GM19452 (cell line): ENCODE measurements at regions not wholly inside any gene's neighbourhood (a gene's known extent, or its start where the extent isn't known, plus 50 kb on each side); places are given as distances from the start of the nearest gene placed in this dataset.
"Not testable (repeated sequence)": the region's sequence is repeated elsewhere in the genome, so short reads cannot be mapped to it uniquely, and the experiment has no call there.

Experiments used
- ATAC-seq: cut with Tn5 transposase; IDR thresholded peaks from one replicate; pipeline ENCODE4 v1.9.1; 2021; ENCODE audit not compliant: unreplicated experiment

DNA sequence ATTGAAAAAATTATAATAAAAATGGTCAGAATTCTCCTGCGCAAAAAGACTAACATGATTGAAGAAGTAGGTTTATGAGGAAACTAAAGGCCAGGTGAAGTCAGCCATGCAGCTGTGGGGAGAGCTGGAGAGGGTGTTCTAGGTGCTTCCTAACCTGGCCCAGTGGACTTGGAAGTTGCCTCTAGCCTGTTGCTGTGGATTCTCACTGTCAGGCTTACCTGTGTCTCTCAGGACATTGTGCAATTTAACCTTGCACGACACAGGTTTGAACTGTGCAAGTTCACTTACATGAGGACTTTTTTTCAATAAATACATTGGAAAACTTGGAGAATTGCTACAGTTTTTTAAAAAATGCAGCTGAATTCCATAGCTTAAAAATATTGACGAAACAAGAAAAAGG, 266.4 kb downstream of the CXCL12 start:
- ATAC-seq: no peak

DNA sequence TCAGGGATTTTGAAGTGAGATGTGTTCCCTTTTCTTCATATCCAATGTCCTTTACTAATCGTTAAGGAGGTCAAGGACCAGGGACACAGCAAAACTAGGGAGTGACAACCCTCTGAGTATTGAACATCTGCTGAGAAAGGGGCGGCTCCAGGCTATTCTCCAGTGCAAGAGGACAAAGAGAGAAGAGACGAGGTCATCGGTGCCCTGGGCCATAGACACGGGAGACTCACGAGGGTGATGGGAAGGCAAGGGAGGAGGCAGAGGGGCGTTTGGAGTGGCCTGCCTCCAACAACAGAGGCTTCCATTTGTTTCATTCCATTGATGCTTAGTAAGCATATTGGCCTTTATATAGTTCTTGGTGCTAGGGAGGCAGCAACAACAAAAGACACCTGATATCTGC, 268.4 kb downstream of the CXCL12 start:
- no peak for ATAC-seq

DNA sequence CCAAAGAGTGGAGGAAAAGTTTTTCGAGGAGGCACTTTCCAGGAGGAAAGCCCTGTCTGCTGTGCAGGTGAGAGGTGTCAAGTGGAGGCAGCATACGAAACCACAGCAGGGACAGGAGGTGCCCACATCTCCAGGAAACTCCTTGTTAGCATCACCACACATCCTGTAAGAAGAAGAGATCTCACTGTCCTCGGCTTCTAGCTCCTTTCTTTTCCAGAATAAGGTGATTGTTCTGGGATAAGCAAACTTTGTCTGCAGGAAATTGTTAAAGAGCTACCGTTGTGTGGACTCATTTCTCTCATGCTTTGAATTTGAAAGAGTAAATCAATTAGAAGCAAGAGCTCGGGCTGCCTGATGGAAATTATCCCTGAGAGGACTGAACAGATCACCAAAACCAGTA, 269.4 kb downstream of the CXCL12 start:
- ATAC-seq: no peak

DNA sequence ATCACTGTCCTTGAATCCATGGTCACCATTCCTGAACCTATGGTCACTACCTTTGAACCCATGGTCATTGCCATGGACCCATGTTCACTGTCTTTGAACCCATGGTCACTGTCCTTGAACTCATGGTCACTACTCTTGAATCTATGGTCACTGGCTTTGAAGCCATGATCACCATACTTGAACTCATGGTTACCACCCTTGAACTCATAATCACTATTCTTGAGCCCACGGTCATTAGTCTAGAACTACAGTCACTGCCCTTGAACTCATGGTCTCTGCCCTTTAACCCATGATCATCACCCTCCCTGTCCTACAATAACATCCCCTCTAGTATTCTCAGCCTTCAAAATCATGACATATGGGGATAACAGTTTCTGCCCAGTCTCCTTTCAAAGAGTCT, 270.5 kb downstream of the CXCL12 start:
- no peak for ATAC-seq

DNA sequence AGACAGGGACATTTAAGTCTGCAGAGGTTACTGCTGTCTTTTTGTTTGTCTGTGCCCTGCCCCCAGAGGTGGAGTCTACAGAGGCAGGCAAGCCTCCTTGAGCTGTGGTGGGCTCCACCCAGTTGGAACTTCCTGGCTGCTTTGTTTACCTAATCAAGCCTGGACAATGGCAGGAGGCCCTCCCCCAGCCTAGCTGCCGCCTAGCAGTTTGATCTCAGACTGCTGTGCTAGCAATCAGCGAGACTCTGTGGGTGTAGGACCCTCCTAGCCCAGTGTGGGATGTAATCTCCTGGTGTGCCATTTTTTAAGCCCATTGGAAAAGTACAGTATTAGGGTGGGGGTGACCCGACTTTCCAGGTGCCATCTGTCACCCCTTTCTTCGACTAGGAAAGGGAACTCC, 272.6 kb downstream of the CXCL12 start:
- not testable (repeated sequence) for ATAC-seq

DNA sequence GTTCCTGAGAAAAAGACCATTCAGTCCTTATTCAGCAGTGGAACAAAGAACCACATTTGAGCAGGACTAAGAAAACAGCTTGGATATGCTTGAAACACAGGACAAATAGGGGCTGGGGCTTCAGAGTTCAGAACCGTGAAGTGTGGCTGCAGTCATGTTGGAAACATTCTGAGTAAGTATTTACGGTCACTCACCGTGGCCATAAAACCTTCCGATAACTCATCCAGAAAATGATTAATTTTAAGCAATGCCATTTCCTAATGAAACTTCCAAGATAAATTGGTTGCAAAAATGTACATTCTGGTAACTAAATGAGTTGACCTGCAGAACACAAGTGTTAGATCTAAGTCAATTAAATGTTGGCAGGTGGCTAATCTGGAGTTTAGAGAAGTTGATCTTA, 279.2 kb downstream of the CXCL12 start:
- no peak for ATAC-seq

DNA sequence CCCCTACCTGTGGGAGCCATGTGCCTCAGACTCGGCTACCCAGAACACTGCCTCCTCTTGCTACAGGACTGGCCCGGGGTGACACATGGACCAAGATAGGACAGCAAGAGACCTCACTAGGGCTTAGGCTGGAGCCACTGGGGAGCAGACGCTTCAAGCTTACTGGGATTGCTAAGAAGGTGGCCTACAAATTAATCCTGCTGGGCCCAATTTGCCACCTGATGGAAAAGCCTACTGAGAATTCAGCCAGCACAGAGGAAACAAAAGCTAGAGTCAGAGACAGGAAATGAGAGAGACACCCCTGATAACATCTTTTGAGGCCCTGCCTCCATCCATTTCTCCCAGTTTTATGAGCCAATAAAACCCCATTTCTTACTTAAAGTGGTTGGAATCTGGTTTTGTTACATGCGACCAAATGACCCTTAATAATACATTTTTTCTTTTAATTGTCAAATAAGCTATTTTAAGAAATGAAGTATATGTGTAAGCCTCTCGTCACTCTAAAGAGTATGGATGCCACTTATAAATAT, 282.1 kb downstream of the CXCL12 start:
- no peak for ATAC-seq

DNA sequence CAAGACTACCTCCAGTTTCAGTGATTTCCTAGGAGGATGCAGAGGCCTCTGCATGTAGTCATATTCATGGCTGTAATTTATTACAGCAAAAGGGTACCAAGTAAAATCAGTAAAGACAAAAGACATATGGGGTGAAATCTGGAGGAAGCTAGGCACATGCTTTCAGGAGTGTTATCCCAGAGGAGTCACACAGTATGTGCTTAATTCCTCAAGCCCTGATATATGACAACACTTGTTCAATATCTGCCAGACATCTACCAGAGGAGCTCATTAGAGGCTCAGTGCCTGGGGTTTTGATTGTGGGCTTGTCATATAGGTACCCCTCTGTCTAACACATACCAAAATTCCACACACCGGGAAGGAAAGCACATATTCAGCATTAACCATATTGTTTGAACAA, 283.8 kb downstream of the CXCL12 start:
- no peak for ATAC-seq

DNA sequence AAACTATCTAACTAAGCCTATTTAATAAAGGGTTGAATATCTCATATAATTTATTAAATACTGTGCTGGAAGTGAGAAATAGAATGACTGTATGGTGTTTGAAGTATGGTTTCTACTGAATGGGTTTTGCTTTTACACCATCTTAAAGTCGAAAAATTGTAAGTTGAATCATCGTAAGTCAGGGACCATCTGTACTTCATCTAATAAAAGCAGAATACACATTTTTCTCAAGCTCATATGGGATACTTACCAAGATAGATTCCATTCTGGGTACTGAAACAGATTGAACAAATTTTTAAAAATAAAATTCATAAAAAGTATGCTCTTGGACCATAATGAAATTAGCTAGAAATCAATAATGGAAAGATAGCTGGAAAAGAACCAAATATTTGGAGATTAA, 285.4 kb downstream of the CXCL12 start:
- ATAC-seq: no peak

DNA sequence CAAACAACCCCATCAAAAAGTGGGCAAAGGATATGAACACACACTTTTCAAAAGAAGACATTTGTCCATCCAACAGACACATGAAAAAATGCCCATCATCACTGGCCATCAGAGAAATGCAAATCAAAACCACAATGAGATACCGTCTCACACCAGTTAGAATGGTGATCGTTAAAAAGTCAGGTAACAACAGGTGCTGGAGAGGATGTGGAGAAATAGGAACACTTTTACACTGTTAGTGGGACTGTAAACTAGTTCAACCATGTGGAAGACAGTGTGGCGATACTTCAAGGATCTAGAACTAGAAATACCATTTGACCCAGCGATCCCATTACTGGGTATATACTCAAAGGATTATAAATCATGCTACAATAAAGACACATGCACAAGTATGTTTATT, 288.7 kb downstream of the CXCL12 start:
- not testable (repeated sequence) for ATAC-seq

DNA sequence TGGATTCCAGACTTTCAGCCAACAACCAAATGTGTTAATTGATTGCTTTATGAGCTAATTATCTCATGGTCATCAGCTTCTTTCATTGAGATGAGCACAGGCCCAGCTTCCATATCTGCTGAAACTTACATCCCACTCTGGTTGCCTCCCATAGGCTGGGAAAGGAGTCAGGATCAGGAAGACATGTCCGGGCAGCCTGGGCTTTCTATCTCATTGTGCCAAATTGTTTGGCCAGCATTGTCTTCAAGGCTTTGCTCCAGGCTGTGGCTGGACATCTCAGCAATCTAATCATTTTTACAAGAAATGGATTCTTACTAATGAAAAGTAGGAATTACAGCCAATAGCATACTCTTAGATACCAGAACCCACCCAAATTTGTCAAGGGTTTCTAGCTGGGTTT, 295.2 kb downstream of the CXCL12 start:
- no peak for ATAC-seq

DNA sequence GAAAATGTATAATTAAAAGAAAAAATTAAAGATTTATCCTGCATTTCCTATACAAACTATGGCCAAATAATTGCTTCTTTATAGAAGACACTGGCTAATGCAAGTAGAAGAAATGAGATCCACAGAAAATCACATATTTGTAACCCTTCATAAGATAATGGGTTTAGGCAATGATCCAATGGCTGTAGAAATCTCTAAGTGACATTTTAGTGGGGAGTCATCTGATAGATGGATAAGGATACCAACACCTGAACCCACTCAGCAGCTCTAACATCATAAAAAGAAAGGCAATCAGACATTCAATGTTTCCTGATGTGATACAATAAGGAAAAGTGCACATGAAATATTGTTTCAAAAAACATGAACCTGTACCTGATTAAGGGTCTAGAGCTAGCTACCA, 297.5 kb downstream of the CXCL12 start:
- no peak for ATAC-seq

DNA sequence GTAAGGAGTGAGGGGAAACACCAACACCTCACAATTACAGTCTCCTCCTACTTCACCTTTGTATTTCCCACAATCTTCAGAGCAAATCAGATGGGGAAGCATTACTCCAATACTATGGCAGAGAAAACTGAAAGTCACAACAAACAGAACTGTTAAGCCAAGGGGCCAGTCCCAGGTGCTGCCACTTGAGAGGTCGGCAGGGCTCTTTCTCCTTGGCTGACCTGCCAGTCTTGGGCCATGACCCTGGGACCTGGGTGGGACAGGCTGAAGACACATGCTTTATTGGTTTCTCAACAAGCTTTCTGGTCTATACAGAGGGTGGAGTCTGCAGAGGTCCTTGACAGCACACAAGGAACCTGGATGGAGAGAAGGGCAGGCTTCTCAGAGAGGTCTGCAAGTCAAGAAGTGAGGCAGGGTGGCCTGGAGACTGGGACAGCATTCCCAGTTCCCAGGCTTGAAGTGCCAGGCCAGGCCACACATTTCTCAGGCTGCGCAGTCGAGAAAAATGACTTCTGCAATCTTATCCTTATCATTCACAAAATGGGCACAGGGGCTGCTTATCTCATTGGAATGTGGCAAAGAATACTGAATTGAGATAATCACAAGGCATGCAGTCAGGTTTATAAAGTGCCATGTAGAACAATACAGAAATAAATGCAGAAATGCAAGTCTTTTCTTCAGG, 301.0 kb downstream of the CXCL12 start:
- ATAC-seq: no peak

DNA sequence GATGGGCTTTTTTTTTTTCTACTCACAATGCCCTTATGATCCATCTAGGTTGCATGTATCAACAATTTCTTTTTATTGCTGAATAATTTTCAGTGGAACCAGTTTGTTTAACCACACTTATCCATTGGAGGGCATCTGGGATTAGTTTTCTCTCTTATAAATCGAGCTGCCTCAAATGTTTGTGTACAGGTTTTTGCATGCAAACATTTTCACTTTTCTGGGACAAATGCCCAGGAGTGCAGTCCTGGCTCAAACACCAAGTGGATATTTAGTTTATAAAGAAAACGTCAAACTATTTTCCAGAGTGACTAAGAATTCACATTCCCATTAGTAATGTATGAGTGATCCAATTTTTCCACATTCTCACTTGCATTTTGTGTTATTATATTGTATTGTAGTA, 313.4 kb downstream of the CXCL12 start:
- ATAC-seq: no peak

DNA sequence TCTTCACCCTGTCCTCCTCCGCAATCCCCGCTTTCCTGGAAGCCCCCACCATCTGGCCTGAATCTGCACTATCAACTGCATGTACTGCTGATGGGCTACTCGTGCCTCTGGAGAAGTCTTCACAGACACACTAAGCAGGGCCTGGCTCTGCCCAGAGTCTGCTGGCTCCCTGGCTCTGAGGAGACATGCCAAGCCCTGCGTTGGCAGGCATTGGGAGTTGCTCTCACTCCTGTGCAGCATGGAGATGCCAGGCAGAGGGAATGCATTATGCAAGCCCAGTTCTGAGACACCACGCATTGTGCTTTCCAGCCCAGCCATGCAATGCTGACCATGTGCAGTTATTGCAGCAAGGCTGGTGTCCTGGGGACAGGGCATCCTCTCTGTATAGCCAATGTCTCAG, 314.6 kb downstream of the CXCL12 start:
- ATAC-seq: no peak

DNA sequence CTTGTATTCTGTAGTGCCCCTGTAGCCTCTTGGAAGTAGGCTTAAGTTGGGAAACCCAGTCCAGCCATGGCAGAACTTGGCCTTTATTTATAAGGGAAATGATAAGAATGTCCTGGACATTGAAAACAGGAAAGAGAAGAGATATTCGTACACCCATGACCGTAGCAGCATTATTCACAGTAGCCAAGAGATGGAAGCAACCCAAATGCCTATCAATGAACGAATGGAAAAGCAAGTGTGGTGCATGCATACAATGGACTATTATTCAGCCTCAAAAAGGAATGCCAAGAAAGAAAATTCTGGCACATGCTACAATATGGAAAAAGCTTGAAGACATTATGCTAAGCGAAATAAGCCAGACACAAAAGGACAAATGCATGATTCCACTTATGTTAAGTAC, 315.3 kb downstream of the CXCL12 start:
- ATAC-seq: no peak

DNA sequence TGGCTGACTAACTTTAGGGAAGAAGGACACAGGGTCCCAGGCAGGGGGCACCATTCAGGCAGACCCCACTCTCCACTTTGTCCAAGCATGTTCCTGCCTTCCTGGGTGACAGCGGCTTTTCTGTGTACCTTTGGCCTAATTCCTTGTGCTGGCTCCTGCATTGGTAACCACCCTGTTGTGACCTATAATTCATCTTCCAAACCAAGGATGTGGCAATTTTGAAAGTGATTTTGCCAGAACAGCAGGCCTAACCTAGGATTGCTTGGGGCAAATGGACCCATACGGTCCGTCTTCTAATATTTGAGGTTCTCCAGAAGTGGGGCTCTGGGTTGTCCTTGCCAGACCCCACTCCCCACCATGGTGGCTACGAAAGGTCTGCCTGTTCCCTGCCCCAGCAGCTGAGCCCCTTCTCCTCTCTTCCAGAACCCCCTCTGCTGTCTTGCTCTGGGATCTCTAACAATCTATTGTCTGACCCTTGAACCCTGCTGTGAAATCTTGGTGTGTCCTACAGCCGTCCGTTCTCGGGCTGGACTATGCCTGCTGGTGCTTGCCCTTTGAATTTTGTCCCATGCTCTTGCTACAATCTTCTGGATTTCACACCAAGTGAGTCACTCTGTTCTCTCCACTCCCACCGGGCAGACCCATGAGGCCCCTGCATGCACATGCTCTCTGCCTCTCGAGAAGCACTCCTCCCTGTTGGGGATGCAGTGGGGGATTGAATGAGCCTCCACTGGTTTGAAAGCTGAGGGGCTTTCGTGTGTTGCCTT, 316.0 kb downstream of the CXCL12 start:
- no peak for ATAC-seq

DNA sequence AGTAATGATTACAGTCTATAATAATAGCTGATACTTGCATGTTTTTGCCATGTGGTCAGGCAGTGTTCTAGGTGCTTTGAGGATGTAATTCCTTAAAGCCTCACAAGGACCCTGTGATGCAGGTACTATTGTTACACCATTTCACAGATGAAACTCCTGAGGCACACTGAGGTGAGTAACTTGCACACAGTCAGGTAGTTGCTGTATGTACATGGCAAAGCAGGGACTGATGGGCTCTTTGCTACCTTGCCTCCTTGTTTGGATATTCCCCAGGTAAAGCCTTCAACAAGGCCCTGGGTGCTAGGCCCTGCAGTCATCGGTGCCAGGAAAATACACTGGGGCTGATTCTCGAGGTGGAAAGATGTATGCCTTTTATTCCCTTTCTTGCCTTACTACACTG, 317.5 kb downstream of the CXCL12 start:
- ATAC-seq: no peak

DNA sequence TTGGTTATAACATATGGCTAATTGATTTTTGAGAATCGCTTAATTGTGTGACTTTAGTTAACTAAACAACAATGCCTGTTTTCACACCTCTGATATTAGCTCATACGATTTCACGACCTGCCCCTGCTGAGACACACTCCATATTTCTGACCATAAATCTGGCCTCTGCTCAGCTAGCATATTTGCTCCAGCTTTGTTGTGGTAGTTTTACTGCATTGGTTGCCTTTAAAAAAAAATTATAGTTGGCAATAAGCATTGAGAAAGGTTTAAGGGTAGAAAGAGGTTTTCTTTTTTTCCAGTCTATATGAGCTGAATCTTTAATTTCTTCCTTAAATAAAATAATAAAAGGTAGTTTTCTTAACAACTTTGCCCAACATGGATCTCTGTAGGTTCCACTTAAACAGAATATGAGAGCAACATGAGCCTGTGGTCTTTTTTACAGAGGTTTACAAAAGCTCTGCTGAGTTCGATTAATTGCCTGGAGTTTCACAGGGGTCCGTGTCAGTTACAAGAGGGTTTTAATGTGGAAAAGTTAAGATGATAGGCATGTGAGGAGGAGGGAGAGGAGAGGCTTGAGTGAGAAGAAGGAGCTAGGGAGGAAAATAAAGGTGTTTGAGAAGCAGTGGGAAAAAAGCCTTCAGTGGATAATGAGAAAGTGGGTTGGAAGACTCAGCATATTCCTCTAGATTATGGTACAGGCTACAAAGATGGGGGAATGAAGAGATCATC, 318.2 kb downstream of the CXCL12 start:
- no peak for ATAC-seq

DNA sequence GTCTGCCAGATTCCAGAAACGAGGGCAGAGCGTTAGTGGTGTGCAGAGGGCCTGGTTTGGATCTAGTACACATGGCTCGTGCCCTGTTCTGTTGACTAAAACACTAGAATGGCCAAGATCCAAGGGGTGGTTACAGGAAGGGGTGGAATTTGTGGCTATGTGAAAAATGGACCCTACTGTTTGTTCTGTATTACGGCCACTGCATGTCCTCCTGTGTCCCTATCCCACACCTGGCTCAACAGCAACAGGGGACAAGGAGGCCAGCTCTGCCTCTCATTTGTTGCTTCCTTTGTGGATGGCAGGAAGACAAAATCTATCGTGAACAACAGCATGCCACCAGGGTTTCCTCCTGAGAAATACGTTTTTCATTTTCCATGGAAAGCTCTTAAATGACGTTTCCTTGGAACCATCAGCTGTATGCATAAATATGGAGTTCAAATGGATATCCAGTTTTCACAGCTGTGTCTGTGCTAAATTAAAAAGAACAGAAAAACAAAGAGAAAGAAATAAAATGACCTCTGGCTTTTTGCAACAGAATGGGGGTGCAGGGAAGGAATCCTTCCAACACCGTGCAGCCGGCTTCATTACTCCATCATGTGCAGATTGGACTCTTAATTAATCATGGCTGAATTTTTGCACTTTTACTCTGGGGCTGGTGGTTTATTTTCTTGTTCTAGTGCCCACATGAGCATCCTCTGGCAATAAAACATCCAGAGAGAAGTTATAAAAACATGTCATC, 318.9 kb downstream of the CXCL12 start:
- no peak for ATAC-seq
